ENCODE measurements at regions not wholly inside any gene's neighbourhood (a gene's known extent, or its start where the extent isn't known, plus 50 kb on each side); places are given as distances from the start of the nearest gene placed in this dataset.
A peak's percentile ranks its signal among the peaks of the same experiment; 100 is the strongest.
"Not testable (repeated sequence)": the region's sequence is repeated elsewhere in the genome, so short reads cannot be mapped to it uniquely, and the experiment has no call there.

- Histone ChIP-seq H3K4me3 (ENCODE audit: low read length) (no peak overlapping the region), H3K4me1 (ENCODE audit: insufficient read depth, low read length) (no peaks in the 10 kb centered on the region), H3K27ac (ENCODE audit: low read depth, low read length) (no peak overlapping the region), H3K9me3 (ENCODE audit: low read length) (no peaks in the 10 kb centered on the region), H3K36me3 (ENCODE audit: insufficient read depth, low read length) (no peaks in the 10 kb centered on the region), H3K27me3 (ENCODE audit: insufficient read depth, low read length, poor library complexity, severe bottlenecking) (no peaks in the 10 kb centered on the region)
- peaks cover 0 to 7% (median 0%) of the 10 kb centered on the region in 5 donors for H3K9me3 Mint-ChIP-seq
- no peaks in the 10 kb centered on the region for H3K36me3 Mint-ChIP-seq
- ChIA-PET CTCF (no interaction called here), POLR2A (no interaction called here)
- H3K27ac Mint-ChIP-seq = no peak overlapping the region
- no peaks in the 10 kb centered on the region for H3K4me1 Mint-ChIP-seq
- DNase-seq = no peak
- H3K27me3 Mint-ChIP-seq = peaks cover 5 to 11% of the 10 kb centered on the region in 2 donors
- H3K4me3 Mint-ChIP-seq = no peak overlapping the region
Observed at GRCh38 chrX:111624169-111624568, 56.8 kb upstream of the ALG13 start.

DNA sequence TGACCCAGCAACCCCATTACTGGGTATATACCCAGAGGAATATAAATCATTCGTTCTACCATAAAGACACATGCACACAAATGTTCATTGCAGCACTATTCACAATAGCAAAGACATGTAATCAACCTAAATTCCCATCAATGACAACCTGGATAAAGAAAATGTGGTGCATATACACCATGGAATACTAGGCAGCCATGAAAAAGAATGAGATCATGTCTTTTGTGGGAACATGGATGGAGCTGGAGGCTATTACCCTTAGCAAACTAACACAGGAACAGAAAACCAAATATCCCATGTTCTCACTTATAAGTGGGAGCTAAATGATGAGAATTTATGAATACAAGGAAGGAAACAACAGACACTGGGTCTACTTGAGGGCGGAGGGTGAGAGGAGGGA, 53.7 kb upstream of the ALG13 start:
- H3K9me3 Mint-ChIP-seq; H3K27ac ChIP-seq (ENCODE audit: low read depth, low read length); H3K36me3 Mint-ChIP-seq; H3K4me1 ChIP-seq (ENCODE audit: insufficient read depth, low read length); H3K36me3 ChIP-seq (ENCODE audit: insufficient read depth, low read length); H3K27me3 Mint-ChIP-seq; CTCF ChIA-PET; H3K4me3 ChIP-seq (ENCODE audit: low read length); H3K9me3 ChIP-seq (ENCODE audit: low read length); H3K4me1 Mint-ChIP-seq; H3K27ac Mint-ChIP-seq; DNase-seq; POLR2A ChIA-PET; H3K27me3 ChIP-seq (ENCODE audit: insufficient read depth, low read length, poor library complexity, severe bottlenecking): not testable (repeated sequence)
- peak overlapping the region in 1 of 7 donors; percentile 27 for H3K4me3 Mint-ChIP-seq

Measured in CD8-positive, alpha-beta memory T cell (primary cell).